HCT116 (cell line): ENCODE measurements at regions not wholly inside any gene's neighbourhood (a gene's known extent, or its start where the extent isn't known, plus 50 kb on each side); places are given as distances from the start of the nearest gene placed in this dataset.
"Not testable (repeated sequence)": the region's sequence is repeated elsewhere in the genome, so short reads cannot be mapped to it uniquely, and the experiment has no call there.

Source experiments
- ATAC-seq: fragments of 200-7000 bp; cut with Tn5 transposase; 2 replicates; pipeline ENCODE4 v1.9.1; 2020; ENCODE audit warnings: mild to moderate bottlenecking, moderate library complexity
- BruUV-seq: library from RNA; stranded (reverse); fragments of 400-500 nt; replicated peaks from 2 replicates; lab custom pipeline; 2021; lab: Mats Ljungman, UMichigan
- CTCF ChIA-PET: fragments of 300-600 bp; sonication (Branson Sonifier 250); formaldehyde crosslinking; loops from one replicate; lab custom pipeline; 2021; ENCODE audit warnings: antibody characterized with exemption; lab: Charles Lee
- POLR2A ChIA-PET: fragments of 300-600, 350-600 bp; sonication (Branson Sonifier 250); formaldehyde crosslinking; loops from one replicate; lab custom pipeline; 2021; ENCODE audit warnings: antibody characterized with exemption; lab: Charles Lee
- RAD21 ChIA-PET, 2 experiments: fragments of 300-600 bp; sonication (Branson Sonifier 250); formaldehyde crosslinking; loops; one replicate each; lab custom pipeline; 2023; ENCODE audit warnings: low total read pairs in 2 of 2; ENCODE audit not compliant: uncharacterized antibody in 2 of 2, unreplicated experiment in 2 of 2, low non-redundant PET in 1 of 2; lab: Charles Lee
- DNase-seq: peaks from one replicate; pipeline ENCODE4 v3.0.0-alpha.2; 2010; ENCODE audit warnings: low read depth, low spot score
- H2AFZ ChIP-seq: fragments of 200-600 bp; shearing (Covaris generic), sonication (generic); 2 replicates; pipeline ENCODE4 v1.6.1; 2017; ENCODE audit warnings: low read depth, mixed run types, mixed read lengths, antibody characterized with exemption, low read length; ENCODE audit not compliant: poor library complexity, severe bottlenecking
- H3K27ac ChIP-seq: 2 replicates; pipeline ENCODE4 v1.5.1; 2012; ENCODE audit warnings: low read depth, low read length
- H3K27me3 ChIP-seq: fragments of 200-600 bp; sonication (generic); 2 replicates; pipeline ENCODE4 v1.6.1; 2016; ENCODE audit warnings: mixed run types, low read length, mixed read lengths; ENCODE audit not compliant: insufficient read depth
- H3K36me3 ChIP-seq, 2 experiments: fragments of 200-500 bp in 1 of 2; fragments of 200-600 bp in 1 of 2; sonication (Bioruptor generic) in 1 of 2; sonication (generic) in 1 of 2; 2 replicates each; pipeline versions ENCODE4 v1.5.1 to v1.6.1; 2014 to 2016; ENCODE audit warnings: low read length in 2 of 2, inconsistent platforms in 1 of 2, mixed read lengths in 1 of 2, mixed run types in 1 of 2; ENCODE audit not compliant: insufficient read depth in 2 of 2, control insufficient read depth in 1 of 2
- H3K4me1 ChIP-seq, 2 experiments: fragments of 200-600 bp in 1 of 2; sonication (generic) in 1 of 2; 2 replicates each; pipeline versions ENCODE4 v1.5.1 to v1.6.1; 2012 to 2017; ENCODE audit warnings: low read length in 2 of 2, inconsistent platforms in 1 of 2, mild to moderate bottlenecking in 1 of 2, mixed read lengths in 1 of 2, mixed run types in 1 of 2, moderate library complexity in 1 of 2; ENCODE audit not compliant: insufficient read depth in 2 of 2, control insufficient read depth in 1 of 2
- H3K4me2 ChIP-seq: fragments of 200-600 bp; sonication (generic); 2 replicates; pipeline ENCODE4 v1.6.1; 2017; ENCODE audit warnings: mixed run types, low read length, mixed read lengths
- H3K4me3 ChIP-seq, 2 experiments: fragments of 200-600 bp in 1 of 2; sonication (generic) in 1 of 2; replicated peaks in 1 of 2; 2 replicates each; pipeline ENCODE4 v1.5.1; 2011 to 2016; ENCODE audit warnings: low read length in 2 of 2, control low read depth in 1 of 2, low read depth in 1 of 2, mild to moderate bottlenecking in 1 of 2, mixed read lengths in 1 of 2, mixed run types in 1 of 2
- H3K79me2 ChIP-seq: fragments of 200-600 bp; sonication (generic); 2 replicates; pipeline ENCODE4 v1.6.1; 2017; ENCODE audit warnings: mild to moderate bottlenecking, mixed run types, low read length, moderate library complexity, mixed read lengths; ENCODE audit not compliant: insufficient read depth
- H3K9ac ChIP-seq: fragments of 200-600 bp; sonication (generic); 2 replicates; pipeline ENCODE4 v1.6.1; 2016; ENCODE audit warnings: low read length, mixed read lengths
- H3K9me2 ChIP-seq: fragments of 200-600 bp; sonication (generic), shearing (Covaris generic); 2 replicates; pipeline ENCODE4 v1.6.1; 2017; ENCODE audit warnings: mixed run types, mild to moderate bottlenecking, moderate library complexity; ENCODE audit not compliant: insufficient read depth
- H3K9me3 ChIP-seq, 2 experiments: fragments of 200-500 bp in 1 of 2; fragments of 200-600 bp in 1 of 2; sonication (Bioruptor generic) in 1 of 2; sonication (generic) in 1 of 2; 2 replicates each; pipeline ENCODE4 v1.6.1; 2014 to 2017; ENCODE audit warnings: low read length in 2 of 2, mixed read lengths in 2 of 2, inconsistent platforms in 1 of 2, low read depth in 1 of 2, mild to moderate bottlenecking in 1 of 2, mixed run types in 1 of 2, moderate library complexity in 1 of 2; ENCODE audit not compliant: control insufficient read depth in 1 of 2, insufficient read depth in 1 of 2
- H4K20me1 ChIP-seq: fragments of 200-600 bp; sonication (generic), shearing (Covaris generic); 2 replicates; pipeline ENCODE4 v1.6.1; 2017; ENCODE audit warnings: mixed run types, mild to moderate bottlenecking, moderate library complexity; ENCODE audit not compliant: insufficient read depth
- EGR1 ChIP-seq: IDR thresholded peaks from 2 replicates; pipeline ENCODE4 v1.6.1; 2012; ENCODE audit warnings: low read depth
- ELF1 ChIP-seq: IDR thresholded peaks from 2 replicates; pipeline ENCODE4 v1.6.1; 2012; ENCODE audit warnings: low read depth, borderline replicate concordance
- FOSL1 ChIP-seq: IDR thresholded peaks from 2 replicates; pipeline ENCODE4 v1.6.1; 2012; ENCODE audit warnings: low read depth
- POLR2A ChIP-seq: IDR thresholded peaks from 2 replicates; pipeline ENCODE4 v1.7.0; 2011; ENCODE audit warnings: borderline replicate concordance; ENCODE audit not compliant: insufficient read depth, insufficient read length; ENCODE audit errors: extremely low read depth
- REST ChIP-seq: IDR thresholded peaks from 2 replicates; pipeline ENCODE4 v1.6.1; 2012; ENCODE audit warnings: low read depth
- SIN3A ChIP-seq: IDR thresholded peaks from 2 replicates; pipeline ENCODE4 v1.6.1; 2012; ENCODE audit warnings: low read depth
- SP1 ChIP-seq: IDR thresholded peaks from 2 replicates; pipeline ENCODE4 v1.6.1; 2012; ENCODE audit warnings: low read depth
- SRF ChIP-seq: IDR thresholded peaks from 2 replicates; pipeline ENCODE4 v1.6.1; 2012; ENCODE audit warnings: low read depth
- YY1 ChIP-seq: IDR thresholded peaks from 2 replicates; pipeline ENCODE4 v1.6.1; 2011; ENCODE audit warnings: low read length, low read depth, moderate library complexity, mild to moderate bottlenecking; ENCODE audit not compliant: insufficient replicate concordance; ENCODE audit errors: extremely low read depth
- ZBTB33 ChIP-seq: IDR thresholded peaks from 2 replicates; pipeline ENCODE4 v1.6.1; 2011; ENCODE audit warnings: mild to moderate bottlenecking, low read length, moderate library complexity; ENCODE audit not compliant: insufficient replicate concordance; ENCODE audit errors: extremely low read depth
- intact Hi-C: fragments of 100-400 bp; cut with micrococcal nuclease; formaldehyde crosslinking; loops from 2 replicates; pipeline ENCODE4 v1.10.0; 2022
- TF ChIP-seq, protein P1 (sequence below): IDR thresholded peaks from 2 replicates; pipeline ENCODE4 v1.6.1; 2012
- TF ChIP-seq, protein P2 (sequence below), 3 experiments: fragments of 200-600 bp in 1 of 3; sonication (generic) in 1 of 3; IDR thresholded peaks in 2 of 3; conservative IDR thresholded peaks in 1 of 3; 2 replicates each; pipeline ENCODE4 v1.5.1; 2012 to 2017; ENCODE audit warnings: low read depth in 2 of 3, low read length in 2 of 3, antibody characterized with exemption in 1 of 3, borderline replicate concordance in 1 of 3, control low read depth in 1 of 3, mild to moderate bottlenecking in 1 of 3, mixed read lengths in 1 of 3, mixed run types in 1 of 3, moderate library complexity in 1 of 3; ENCODE audit not compliant: insufficient read depth in 1 of 3
- TF ChIP-seq, protein P3 (sequence below): IDR thresholded peaks from 2 replicates; pipeline ENCODE4 v1.6.1; 2012

GRCh38 chr2:13669607-13670006, 952.9 kb downstream of the TRIB2 start:
- H3K9me2 ChIP-seq = no peaks in the 10 kb centered on the region
- H3K79me2 ChIP-seq = no peaks in the 10 kb centered on the region
- ChIA-PET POLR2A (no interaction called here), RAD21 (no interaction called here), CTCF (no interaction called here)
- H3K4me3 ChIP-seq = no peak overlapping the region
- H3K9me3 ChIP-seq = peaks cover 3 to 15% of the 10 kb centered on the region in 2 experiments; a peak in 3 of 4 replicates
- H3K4me2 ChIP-seq = no peak overlapping the region
- H4K20me1 ChIP-seq = no peaks in the 10 kb centered on the region
- H3K27ac ChIP-seq = no peak overlapping the region
- no peak for TF ChIP-seq FOSL1
- TF ChIP-seq, protein P1, sequence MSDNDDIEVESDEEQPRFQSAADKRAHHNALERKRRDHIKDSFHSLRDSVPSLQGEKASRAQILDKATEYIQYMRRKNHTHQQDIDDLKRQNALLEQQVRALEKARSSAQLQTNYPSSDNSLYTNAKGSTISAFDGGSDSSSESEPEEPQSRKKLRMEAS = no peak
- TF ChIP-seq, protein P2, sequence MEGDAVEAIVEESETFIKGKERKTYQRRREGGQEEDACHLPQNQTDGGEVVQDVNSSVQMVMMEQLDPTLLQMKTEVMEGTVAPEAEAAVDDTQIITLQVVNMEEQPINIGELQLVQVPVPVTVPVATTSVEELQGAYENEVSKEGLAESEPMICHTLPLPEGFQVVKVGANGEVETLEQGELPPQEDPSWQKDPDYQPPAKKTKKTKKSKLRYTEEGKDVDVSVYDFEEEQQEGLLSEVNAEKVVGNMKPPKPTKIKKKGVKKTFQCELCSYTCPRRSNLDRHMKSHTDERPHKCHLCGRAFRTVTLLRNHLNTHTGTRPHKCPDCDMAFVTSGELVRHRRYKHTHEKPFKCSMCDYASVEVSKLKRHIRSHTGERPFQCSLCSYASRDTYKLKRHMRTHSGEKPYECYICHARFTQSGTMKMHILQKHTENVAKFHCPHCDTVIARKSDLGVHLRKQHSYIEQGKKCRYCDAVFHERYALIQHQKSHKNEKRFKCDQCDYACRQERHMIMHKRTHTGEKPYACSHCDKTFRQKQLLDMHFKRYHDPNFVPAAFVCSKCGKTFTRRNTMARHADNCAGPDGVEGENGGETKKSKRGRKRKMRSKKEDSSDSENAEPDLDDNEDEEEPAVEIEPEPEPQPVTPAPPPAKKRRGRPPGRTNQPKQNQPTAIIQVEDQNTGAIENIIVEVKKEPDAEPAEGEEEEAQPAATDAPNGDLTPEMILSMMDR (IDR thresholded peaks at IDR 0.05 in 2 of 3, conservative IDR thresholded peaks at IDR 0.05 in 1 of 3; ENCODE audit: borderline replicate concordance in 1 of 3, insufficient read depth in 1 of 3, low read depth in 2 of 3, low read length in 2 of 3) = no peak
- no peak for TF ChIP-seq SRF
- TF ChIP-seq YY1 = no peak
- TF ChIP-seq ELF1 = no peak
- TF ChIP-seq, protein P3, sequence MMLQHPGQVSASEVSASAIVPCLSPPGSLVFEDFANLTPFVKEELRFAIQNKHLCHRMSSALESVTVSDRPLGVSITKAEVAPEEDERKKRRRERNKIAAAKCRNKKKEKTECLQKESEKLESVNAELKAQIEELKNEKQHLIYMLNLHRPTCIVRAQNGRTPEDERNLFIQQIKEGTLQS = no peak
- no peak for TF ChIP-seq EGR1
- TF ChIP-seq SIN3A = no peak
- TF ChIP-seq REST = no peak
- no peak for TF ChIP-seq ZBTB33
- TF ChIP-seq SP1 = no peak
- TF ChIP-seq POLR2A = no peak
- TF ChIP-seq, all 23 proteins: peak for 0
- no peak for DNase-seq
- Histone ChIP-seq H3K27me3 (no peaks in the 10 kb centered on the region), H3K4me1 (no peaks in the 10 kb centered on the region), H3K36me3 (no peaks in the 10 kb centered on the region), H2AFZ (no peak overlapping the region), H3K9ac (no peak overlapping the region)
- no peak for ATAC-seq
- BruUV-seq = no TSS peak
- intact Hi-C loops = no loop called here

DNA sequence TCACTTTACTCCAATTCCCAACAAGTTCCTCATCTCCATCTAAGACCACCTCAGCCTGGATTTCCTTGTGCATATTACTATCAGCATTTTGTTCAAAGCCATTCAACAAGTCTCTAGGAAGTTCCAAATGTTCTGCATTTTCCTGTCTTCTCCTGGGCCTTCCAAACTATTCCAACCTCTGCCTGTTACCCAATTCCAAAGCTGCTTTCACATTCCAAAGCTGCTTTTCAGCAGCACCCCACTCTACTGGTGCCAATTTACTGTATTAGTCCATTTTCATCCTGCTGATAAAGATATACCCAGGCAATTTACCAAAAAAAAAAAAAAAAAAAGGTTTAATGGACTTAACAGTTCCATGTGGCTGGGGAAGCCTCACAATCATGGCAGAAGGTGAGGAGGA, 957.1 kb downstream of the TRIB2 start:
- BruUV-seq, H3K36me3 ChIP-seq, H2AFZ ChIP-seq, H3K4me3 ChIP-seq, POLR2A ChIA-PET, H3K4me2 ChIP-seq, H4K20me1 ChIP-seq, H3K9ac ChIP-seq, H3K27ac ChIP-seq, intact Hi-C loops, CTCF ChIA-PET, RAD21 ChIA-PET, ATAC-seq, H3K9me2 ChIP-seq, H3K4me1 ChIP-seq, H3K79me2 ChIP-seq, H3K27me3 ChIP-seq, DNase-seq: not testable (repeated sequence)
- H3K9me3 ChIP-seq = peaks cover 4 to 13% of the 10 kb centered on the region in 2 experiments; a peak in 2 of 4 replicates
